SK-N-SH treated with all-trans-retinoic acid at 6 μM for 48 hours (cell line): ENCODE measurements at regions not wholly inside any gene's neighbourhood (a gene's known extent, or its start where the extent isn't known, plus 50 kb on each side); places are given as distances from the start of the nearest gene placed in this dataset.

ENCODE experiments used
- ATAC-seq: fragments of 200-7000 bp; cut with Tn5 transposase; 3 replicates; pipeline ENCODE4 v1.9.1; 2020; ENCODE audit warnings: mild to moderate bottlenecking, moderate library complexity
- ARNTL ChIP-seq: fragments of 450-650 bp; formaldehyde crosslinking; IDR thresholded peaks from 2 replicates; pipeline ENCODE4 v1.5.0; 2020; ENCODE audit warnings: low read depth, mild to moderate bottlenecking, moderate library complexity, borderline replicate concordance
- BACH2 ChIP-seq: fragments of 250-450 bp; sonication (Bioruptor Pico); IDR thresholded peaks from 2 replicates; pipeline ENCODE4 v1.9.0; 2021; ENCODE audit warnings: mild to moderate bottlenecking, borderline replicate concordance
- CSDC2 ChIP-seq: fragments of 250-450 bp; sonication (Bioruptor Pico); IDR thresholded peaks from 2 replicates; pipeline ENCODE4 v1.5.0; 2020; ENCODE audit warnings: mild to moderate bottlenecking, moderate library complexity
- CSRNP3 ChIP-seq: fragments of 250-450 bp; sonication (Bioruptor Pico); IDR thresholded peaks from 2 replicates; pipeline ENCODE4 v1.5.1; 2021; ENCODE audit warnings: mild to moderate bottlenecking, moderate library complexity
- ESRRG ChIP-seq: fragments of 250-450 bp; sonication (Bioruptor Pico); IDR thresholded peaks from 2 replicates; pipeline ENCODE4 v1.6.1; 2021; ENCODE audit warnings: mild to moderate bottlenecking
- GLIS3 ChIP-seq: fragments of 250-450 bp; sonication (Bioruptor Pico); IDR thresholded peaks from 2 replicates; pipeline ENCODE4 v1.5.0; 2020; ENCODE audit warnings: mild to moderate bottlenecking, moderate library complexity
- ISL1 ChIP-seq: fragments of 250-450 bp; sonication (Bioruptor Pico); IDR thresholded peaks from 2 replicates; pipeline ENCODE4 v2.1.2; 2022; ENCODE audit warnings: mild to moderate bottlenecking, moderate library complexity
- OSR1 ChIP-seq: fragments of 250-450 bp; sonication (Bioruptor Pico); IDR thresholded peaks from 2 replicates; pipeline ENCODE4 v1.8.0; 2022; ENCODE audit warnings: moderate library complexity, mild to moderate bottlenecking, inconsistent platforms
- PATZ1 ChIP-seq: fragments of 250-450 bp; sonication (Bioruptor Pico); IDR thresholded peaks from 2 replicates; pipeline ENCODE4 v1.8.0; 2020; ENCODE audit warnings: mild to moderate bottlenecking, moderate library complexity, borderline replicate concordance
- POU6F1 ChIP-seq: fragments of 250-450 bp; sonication (Bioruptor Pico); IDR thresholded peaks from 2 replicates; pipeline ENCODE4 v1.8.0; 2021; ENCODE audit warnings: low read depth, mild to moderate bottlenecking, moderate library complexity, borderline replicate concordance
- PPARA ChIP-seq: fragments of 250-450 bp; sonication (Bioruptor Pico); IDR thresholded peaks from 2 replicates; pipeline ENCODE4 v1.5.0; 2020; ENCODE audit warnings: mild to moderate bottlenecking, borderline replicate concordance
- RARB ChIP-seq: fragments of 250-450 bp; sonication (Bioruptor Pico); IDR thresholded peaks from 2 replicates; pipeline ENCODE4 v1.8.0; 2021; ENCODE audit warnings: mild to moderate bottlenecking, moderate library complexity
- SNAI2 ChIP-seq: fragments of 250-450 bp; sonication (Bioruptor Pico); IDR thresholded peaks from 2 replicates; pipeline ENCODE4 v1.5.0; 2020; ENCODE audit warnings: mild to moderate bottlenecking, moderate library complexity
- TOX ChIP-seq: fragments of 250-450 bp; sonication (Bioruptor Pico); IDR thresholded peaks from 2 replicates; pipeline ENCODE4 v1.8.0; 2021; ENCODE audit warnings: mild to moderate bottlenecking, moderate library complexity, borderline replicate concordance
- TSHZ2 ChIP-seq: fragments of 250-450 bp; sonication (Bioruptor Pico); IDR thresholded peaks from 2 replicates; pipeline ENCODE4 v1.5.0; 2020; ENCODE audit warnings: mild to moderate bottlenecking, moderate library complexity
- ZC3H10 ChIP-seq: fragments of 250-450 bp; sonication (Bioruptor Pico); IDR thresholded peaks from 2 replicates; pipeline ENCODE4 v1.5.1; 2021; ENCODE audit warnings: mild to moderate bottlenecking, moderate library complexity
- ZFP3 ChIP-seq: fragments of 250-450 bp; sonication (Bioruptor Pico); IDR thresholded peaks from 2 replicates; pipeline ENCODE4 v1.5.0; 2020; ENCODE audit warnings: mild to moderate bottlenecking, moderate library complexity
- ZFP30 ChIP-seq: fragments of 450-650 bp; formaldehyde crosslinking; IDR thresholded peaks from 2 replicates; pipeline ENCODE4 v1.5.0; 2022; ENCODE audit warnings: mild to moderate bottlenecking, moderate library complexity
- ZNF565 ChIP-seq: fragments of 450-650 bp; formaldehyde crosslinking; conservative IDR thresholded peaks from 2 replicates; pipeline ENCODE4 v1.5.0; 2020; ENCODE audit warnings: low read depth, mild to moderate bottlenecking, moderate library complexity
- ZNF70 ChIP-seq: fragments of 450-650 bp; formaldehyde crosslinking; IDR thresholded peaks from 2 replicates; pipeline ENCODE4 v1.5.0; 2020; ENCODE audit warnings: mild to moderate bottlenecking, moderate library complexity
- ZNF8 ChIP-seq: fragments of 450-650 bp; formaldehyde crosslinking; IDR thresholded peaks from 2 replicates; pipeline ENCODE4 v1.5.0; 2020; ENCODE audit warnings: mild to moderate bottlenecking, moderate library complexity

- ATAC-seq: no peak
- no peak for TF ChIP-seq ARNTL
- TF ChIP-seq ZFP3 (CRISPR knock-in tag): no peak
- TF ChIP-seq SNAI2: no peak
- no peak for TF ChIP-seq ZFP30 (CRISPR knock-in tag)
- no peak for TF ChIP-seq PPARA
- TF ChIP-seq TOX (CRISPR knock-in tag): no peak
- TF ChIP-seq ZNF70 (CRISPR knock-in tag): no peak
- TF ChIP-seq ISL1: no peak
- TF ChIP-seq ZNF565 (CRISPR knock-in tag): no peak
- no peak for TF ChIP-seq BACH2
- TF ChIP-seq ZNF8 (CRISPR knock-in tag): no peak
- no peak for TF ChIP-seq ESRRG (CRISPR knock-in tag)
- TF ChIP-seq TSHZ2 (CRISPR knock-in tag): no peak
- TF ChIP-seq ZC3H10: no peak
- TF ChIP-seq CSRNP3 (CRISPR knock-in tag): no peak
- TF ChIP-seq, all 23 proteins: peak for 0
Observed at GRCh38 chr7:136245327-136246004, 268.3 kb upstream of the MTPN start.

GRCh38 chr7:136234040-136234439, 256.9 kb upstream of the MTPN start:
- no peak for ATAC-seq
- no peak for TF ChIP-seq ISL1
- no peak for TF ChIP-seq CSRNP3 (CRISPR knock-in tag)
- TF ChIP-seq ZNF70 (CRISPR knock-in tag): no peak
- TF ChIP-seq CSDC2 (CRISPR knock-in tag): no peak
- TF ChIP-seq TSHZ2 (CRISPR knock-in tag): no peak
- no peak for TF ChIP-seq RARB (CRISPR knock-in tag)
- no peak for TF ChIP-seq SNAI2
- no peak for TF ChIP-seq OSR1 (CRISPR knock-in tag)
- TF ChIP-seq POU6F1 (CRISPR knock-in tag): no peak

- ATAC-seq: no peak
- TF ChIP-seq BACH2 (no peak), RARB (CRISPR knock-in tag) (no peak), ESRRG (CRISPR knock-in tag) (no peak), ZNF70 (CRISPR knock-in tag) (no peak), ZFP30 (CRISPR knock-in tag) (no peak), PATZ1 (CRISPR knock-in tag) (no peak), GLIS3 (CRISPR knock-in tag) (no peak)
Observed at GRCh38 chr7:136230210-136230609, 253.1 kb upstream of the MTPN start.
